ENCODE measurements at regions not wholly inside any gene's neighbourhood (a gene's known extent, or its start where the extent isn't known, plus 50 kb on each side); places are given as distances from the start of the nearest gene placed in this dataset.

- no peak for DNase-seq (ENCODE audit: extremely low read depth, low read depth, low spot score)
Measured at GRCh38 chr3:147987549-147987948, 578.4 kb downstream of the ZIC1 start.

GRCh38 chr3:147989344-147989743, 580.2 kb downstream of the ZIC1 start:
- DNase-seq (ENCODE audit: extremely low read depth, low read depth, low spot score), result no peak

GRCh38 chr3:148002705-148003205, 593.6 kb downstream of the ZIC1 start:
- DNase-seq (ENCODE audit: extremely low read depth, low read depth, low spot score), result no peak

- DNase-seq (ENCODE audit: extremely low read depth, low read depth, low spot score), result no peak
Measured at GRCh38 chr3:148004331-148004730, 595.2 kb downstream of the ZIC1 start.

GRCh38 chr3:148005456-148005855, 596.3 kb downstream of the ZIC1 start:
- DNase-seq (ENCODE audit: extremely low read depth, low read depth, low spot score), result no peak

GRCh38 chr3:148006508-148006907, 597.3 kb downstream of the ZIC1 start:
- DNase-seq (ENCODE audit: extremely low read depth, low read depth, low spot score), result no peak

GRCh38 chr3:148008591-148008990, 599.4 kb downstream of the ZIC1 start:
- no peak for DNase-seq (ENCODE audit: extremely low read depth, low read depth, low spot score)

GRCh38 chr3:148020861-148021260, 611.7 kb downstream of the ZIC1 start:
- DNase-seq (ENCODE audit: extremely low read depth, low read depth, low spot score), result no peak

GRCh38 chr3:148021381-148021780, 612.2 kb downstream of the ZIC1 start:
- no peak for DNase-seq (ENCODE audit: extremely low read depth, low read depth, low spot score)

GRCh38 chr3:148023994-148024393, 614.8 kb downstream of the ZIC1 start:
- peak; percentile 75 for DNase-seq (ENCODE audit: extremely low read depth, low read depth, low spot score)

- no peak for DNase-seq (ENCODE audit: extremely low read depth, low read depth, low spot score)
Measured at GRCh38 chr3:148026009-148026588, 616.9 kb downstream of the ZIC1 start.

GRCh38 chr3:148030975-148031374, 621.8 kb downstream of the ZIC1 start:
- DNase-seq (ENCODE audit: extremely low read depth, low read depth, low spot score), result no peak

GRCh38 chr3:148034353-148034752, 625.2 kb downstream of the ZIC1 start:
- no peak for DNase-seq (ENCODE audit: extremely low read depth, low read depth, low spot score)

- DNase-seq (ENCODE audit: extremely low read depth, low read depth, low spot score), result peak; percentile 87
Measured at GRCh38 chr3:148036331-148036876, 627.2 kb downstream of the ZIC1 start.

GRCh38 chr3:148042663-148043445, 633.7 kb downstream of the ZIC1 start:
- DNase-seq (ENCODE audit: extremely low read depth, low read depth, low spot score), result no peak

GRCh38 chr3:148044151-148044550, 635.0 kb downstream of the ZIC1 start:
- no peak for DNase-seq (ENCODE audit: extremely low read depth, low read depth, low spot score)

GRCh38 chr3:148054999-148055398, 642.7 kb upstream of the AGTR1 start:
- DNase-seq (ENCODE audit: extremely low read depth, low read depth, low spot score), result no peak

- no peak for DNase-seq (ENCODE audit: extremely low read depth, low read depth, low spot score)
Measured at GRCh38 chr3:148062590-148062989, 635.1 kb upstream of the AGTR1 start.

GRCh38 chr3:148066802-148067201, 630.9 kb upstream of the AGTR1 start:
- no peak for DNase-seq (ENCODE audit: extremely low read depth, low read depth, low spot score)

GRCh38 chr3:148068466-148068865, 629.2 kb upstream of the AGTR1 start:
- no peak for DNase-seq (ENCODE audit: extremely low read depth, low read depth, low spot score)

- no peak for DNase-seq (ENCODE audit: extremely low read depth, low read depth, low spot score)
Measured at GRCh38 chr3:148070041-148070440, 627.7 kb upstream of the AGTR1 start.

Measured in glomerular endothelial cell (primary cell).